WTC11 (cell line): ENCODE measurements at regions not wholly inside any gene's neighbourhood (a gene's known extent, or its start where the extent isn't known, plus 50 kb on each side); places are given as distances from the start of the nearest gene placed in this dataset.

ENCODE experiments used
- ATAC-seq: fragments of 200-7000 bp; cut with Tn5 transposase; 2 replicates; pipeline ENCODE4 v1.10.0; 2021; ENCODE audit warnings: mild to moderate bottlenecking, moderate library complexity
- CTCF ChIA-PET: fragments of 300-600 bp; sonication (Branson Sonifier 250); formaldehyde crosslinking; loops from one replicate; lab custom pipeline; 2021; ENCODE audit warnings: antibody characterized with exemption; lab: Charles Lee
- POLR2A ChIA-PET: fragments of 350-600 bp; sonication (Branson Sonifier 250); formaldehyde crosslinking; loops from one replicate; lab custom pipeline; 2021; ENCODE audit warnings: antibody characterized with exemption; lab: Charles Lee
- DNase-seq: peaks from one replicate; pipeline ENCODE4 v3.0.0; 2021; ENCODE audit warnings: low spot score
- H3K27ac Mint-ChIP-seq: 2 replicates; pipeline ENCODE4 v1.8.0; 2021; ENCODE audit warnings: mixed read lengths
- H3K27me3 Mint-ChIP-seq: 2 replicates; pipeline ENCODE4 v1.8.0; 2021; ENCODE audit warnings: low read depth, mild to moderate bottlenecking, moderate library complexity, mixed read lengths
- H3K36me3 Mint-ChIP-seq: 2 replicates; pipeline ENCODE4 v1.8.0; 2021; ENCODE audit warnings: mixed read lengths
- H3K4me1 Mint-ChIP-seq: 2 replicates; pipeline ENCODE4 v1.8.0; 2022; ENCODE audit warnings: mixed read lengths
- H3K4me3 Mint-ChIP-seq: 2 replicates; pipeline ENCODE4 v1.8.0; 2021; ENCODE audit warnings: mild to moderate bottlenecking, moderate library complexity, mixed read lengths
- H3K9me3 Mint-ChIP-seq: 2 replicates; pipeline ENCODE4 v1.8.0; 2021; ENCODE audit warnings: mixed read lengths
- ATF1 ChIP-seq: sonication (generic); formaldehyde crosslinking; IDR thresholded peaks from 2 replicates; pipeline ENCODE4 v1.8.1; 2023; ENCODE audit warnings: mild to moderate bottlenecking, moderate library complexity, missing genetic modification reagents
- CBFB ChIP-seq: sonication (generic); formaldehyde crosslinking; IDR thresholded peaks from 2 replicates; pipeline ENCODE4 v1.8.1; 2022; ENCODE audit warnings: mild to moderate bottlenecking, low read depth, missing genetic modification reagents
- CREB1 ChIP-seq: sonication (generic); formaldehyde crosslinking; IDR thresholded peaks from 2 replicates; pipeline ENCODE4 v1.8.0; 2023; ENCODE audit warnings: mild to moderate bottlenecking, missing genetic modification reagents
- CREM ChIP-seq: sonication (generic); formaldehyde crosslinking; IDR thresholded peaks from 2 replicates; pipeline ENCODE4 v1.8.1; 2022; ENCODE audit warnings: mild to moderate bottlenecking, missing genetic modification reagents, moderate library complexity
- ELF4 ChIP-seq: sonication (generic); formaldehyde crosslinking; IDR thresholded peaks from 2 replicates; pipeline ENCODE4 v1.8.1; 2022; ENCODE audit warnings: low read depth, mild to moderate bottlenecking, moderate library complexity, missing genetic modification reagents
- FOXJ3 ChIP-seq: sonication (generic); formaldehyde crosslinking; IDR thresholded peaks from 2 replicates; pipeline ENCODE4 v1.9.0; 2021; ENCODE audit warnings: missing genetic modification reagents, mild to moderate bottlenecking, borderline replicate concordance
- FOXP1 ChIP-seq: sonication (generic); formaldehyde crosslinking; IDR thresholded peaks from 2 replicates; pipeline ENCODE4 v1.8.0; 2022; ENCODE audit warnings: missing genetic modification reagents, mild to moderate bottlenecking, moderate library complexity, borderline replicate concordance
- GABPB1 ChIP-seq: sonication (generic); formaldehyde crosslinking; IDR thresholded peaks from 2 replicates; pipeline ENCODE4 v1.8.1; 2023; ENCODE audit warnings: mild to moderate bottlenecking, missing genetic modification reagents
- GRHL2 ChIP-seq: fragments of 250-450 bp; sonication (Bioruptor Pico); IDR thresholded peaks from 2 replicates; pipeline ENCODE4 v1.8.0; 2022; ENCODE audit warnings: mild to moderate bottlenecking, moderate library complexity; ENCODE audit not compliant: insufficient replicate concordance, severe bottlenecking
- NFYB ChIP-seq: sonication (generic); formaldehyde crosslinking; conservative IDR thresholded peaks from 2 replicates; pipeline ENCODE4 v1.8.0; 2022; ENCODE audit warnings: low read depth, missing genetic modification reagents
- OVOL2 ChIP-seq: fragments of 250-450 bp; sonication (Bioruptor Pico); IDR thresholded peaks from 2 replicates; pipeline ENCODE4 v1.9.0; 2021; ENCODE audit warnings: mild to moderate bottlenecking, borderline replicate concordance
- SP1 ChIP-seq: sonication (generic); formaldehyde crosslinking; conservative IDR thresholded peaks from 2 replicates; pipeline ENCODE4 v1.8.1; 2022; ENCODE audit warnings: missing genetic modification reagents
- ZBTB21 ChIP-seq: sonication (generic); formaldehyde crosslinking; IDR thresholded peaks from 2 replicates; pipeline ENCODE4 v1.8.1; 2023; ENCODE audit warnings: mild to moderate bottlenecking, missing genetic modification reagents, borderline replicate concordance
- ZNF232 ChIP-seq: sonication (generic); formaldehyde crosslinking; IDR thresholded peaks from 2 replicates; pipeline ENCODE4 v1.8.0; 2022; ENCODE audit warnings: mild to moderate bottlenecking, missing genetic modification reagents
- TF ChIP-seq, protein P1 (sequence below): fragments of 250-450 bp; sonication (Bioruptor Pico); IDR thresholded peaks from 2 replicates; pipeline ENCODE4 v2.1.2; 2022; ENCODE audit warnings: mild to moderate bottlenecking, moderate library complexity
- TF ChIP-seq, protein P2 (sequence below): sonication (generic); formaldehyde crosslinking; IDR thresholded peaks from 2 replicates; pipeline ENCODE4 v1.8.1; 2022; ENCODE audit warnings: low read depth, missing genetic modification reagents, borderline replicate concordance
- TF ChIP-seq, protein P3 (sequence below): sonication (generic); formaldehyde crosslinking; IDR thresholded peaks from 2 replicates; pipeline ENCODE4 v1.8.1; 2022; ENCODE audit warnings: mild to moderate bottlenecking, moderate library complexity, missing genetic modification reagents
- TF ChIP-seq, protein P4 (sequence below): fragments of 250-450 bp; sonication (Bioruptor Pico); conservative IDR thresholded peaks from 2 replicates; pipeline ENCODE4 v1.9.0; 2021; ENCODE audit warnings: mild to moderate bottlenecking
- TF ChIP-seq, protein P5 (sequence below): sonication (generic); formaldehyde crosslinking; IDR thresholded peaks from 2 replicates; pipeline ENCODE4 v1.8.1; 2023; ENCODE audit warnings: mild to moderate bottlenecking, missing genetic modification reagents
- TF ChIP-seq, protein P6 (sequence below): sonication (generic); formaldehyde crosslinking; IDR thresholded peaks from 2 replicates; pipeline ENCODE4 v1.8.0; 2022; ENCODE audit warnings: mild to moderate bottlenecking, missing genetic modification reagents
- TF ChIP-seq, protein P7 (sequence below): sonication (generic); formaldehyde crosslinking; IDR thresholded peaks from 2 replicates; pipeline ENCODE4 v1.8.1; 2023; ENCODE audit warnings: mild to moderate bottlenecking, missing genetic modification reagents, moderate library complexity
- TF ChIP-seq, protein P8 (sequence below): sonication (generic); formaldehyde crosslinking; IDR thresholded peaks from 2 replicates; pipeline ENCODE4 v1.8.0; 2022; ENCODE audit warnings: mild to moderate bottlenecking, missing genetic modification reagents
- TF ChIP-seq, protein P9 (sequence below): sonication (generic); formaldehyde crosslinking; IDR thresholded peaks from 2 replicates; pipeline ENCODE4 v1.8.1; 2022; ENCODE audit warnings: mild to moderate bottlenecking, missing genetic modification reagents, moderate library complexity, borderline replicate concordance

DNA sequence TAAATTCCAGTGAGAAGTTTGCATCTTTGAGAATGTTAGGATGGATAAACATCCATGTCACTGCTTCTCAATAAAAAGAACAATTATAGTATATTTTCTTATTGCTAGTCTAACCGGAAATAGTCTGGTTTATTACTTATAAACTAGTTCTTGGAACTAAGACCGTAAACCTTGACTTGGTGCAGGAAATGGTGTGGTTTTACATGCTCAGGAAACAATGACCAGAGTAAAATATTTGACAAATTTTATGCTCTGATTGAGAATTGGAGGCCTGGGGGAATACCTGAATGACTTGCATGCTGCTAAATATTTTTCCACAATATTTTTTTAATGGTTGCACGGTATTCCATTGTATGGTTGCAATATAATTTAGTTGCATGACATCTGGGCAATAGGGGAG lies 76.3 kb downstream of the XCL2 start:
- no peak overlapping the region for H3K27ac Mint-ChIP-seq
- CTCF ChIA-PET, result interaction anchor here (1.4 kb wide), 1 partner anchor 136 kb away, joined by 3 read pairs; no protein-coding TSS in a partner anchor
- H3K27me3 Mint-ChIP-seq, result no peaks in the 10 kb centered on the region
- H3K4me1 Mint-ChIP-seq, result peaks cover 36% of the 10 kb centered on the region
- DNase-seq (no peak), ATAC-seq (no peak)
- POLR2A ChIA-PET, result no interaction called here
- peaks cover 10% of the 10 kb centered on the region for H3K9me3 Mint-ChIP-seq
- no peaks in the 10 kb centered on the region for H3K36me3 Mint-ChIP-seq
- TF ChIP-seq, protein P1, sequence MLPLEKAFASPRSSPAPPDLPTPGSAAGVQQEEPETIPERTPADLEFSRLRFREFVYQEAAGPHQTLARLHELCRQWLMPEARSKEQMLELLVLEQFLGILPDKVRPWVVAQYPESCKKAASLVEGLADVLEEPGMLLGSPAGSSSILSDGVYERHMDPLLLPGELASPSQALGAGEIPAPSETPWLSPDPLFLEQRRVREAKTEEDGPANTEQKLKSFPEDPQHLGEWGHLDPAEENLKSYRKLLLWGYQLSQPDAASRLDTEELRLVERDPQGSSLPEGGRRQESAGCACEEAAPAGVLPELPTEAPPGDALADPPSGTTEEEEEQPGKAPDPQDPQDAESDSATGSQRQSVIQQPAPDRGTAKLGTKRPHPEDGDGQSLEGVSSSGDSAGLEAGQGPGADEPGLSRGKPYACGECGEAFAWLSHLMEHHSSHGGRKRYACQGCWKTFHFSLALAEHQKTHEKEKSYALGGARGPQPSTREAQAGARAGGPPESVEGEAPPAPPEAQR (CRISPR knock-in tag), result no peak
- TF ChIP-seq CREB1 (CRISPR knock-in tag) (no peak), FOXP1 (CRISPR knock-in tag) (no peak), ZNF232 (CRISPR knock-in tag) (no peak), GRHL2 (CRISPR knock-in tag) (no peak), GABPB1 (no peak), OVOL2 (CRISPR knock-in tag) (no peak), CREM (CRISPR knock-in tag) (no peak), ATF1 (CRISPR knock-in tag) (no peak), SP1 (CRISPR knock-in tag) (no peak)
- TF ChIP-seq, protein P2, sequence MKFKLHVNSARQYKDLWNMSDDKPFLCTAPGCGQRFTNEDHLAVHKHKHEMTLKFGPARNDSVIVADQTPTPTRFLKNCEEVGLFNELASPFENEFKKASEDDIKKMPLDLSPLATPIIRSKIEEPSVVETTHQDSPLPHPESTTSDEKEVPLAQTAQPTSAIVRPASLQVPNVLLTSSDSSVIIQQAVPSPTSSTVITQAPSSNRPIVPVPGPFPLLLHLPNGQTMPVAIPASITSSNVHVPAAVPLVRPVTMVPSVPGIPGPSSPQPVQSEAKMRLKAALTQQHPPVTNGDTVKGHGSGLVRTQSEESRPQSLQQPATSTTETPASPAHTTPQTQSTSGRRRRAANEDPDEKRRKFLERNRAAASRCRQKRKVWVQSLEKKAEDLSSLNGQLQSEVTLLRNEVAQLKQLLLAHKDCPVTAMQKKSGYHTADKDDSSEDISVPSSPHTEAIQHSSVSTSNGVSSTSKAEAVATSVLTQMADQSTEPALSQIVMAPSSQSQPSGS (CRISPR knock-in tag), result no peak
- TF ChIP-seq, protein P3, sequence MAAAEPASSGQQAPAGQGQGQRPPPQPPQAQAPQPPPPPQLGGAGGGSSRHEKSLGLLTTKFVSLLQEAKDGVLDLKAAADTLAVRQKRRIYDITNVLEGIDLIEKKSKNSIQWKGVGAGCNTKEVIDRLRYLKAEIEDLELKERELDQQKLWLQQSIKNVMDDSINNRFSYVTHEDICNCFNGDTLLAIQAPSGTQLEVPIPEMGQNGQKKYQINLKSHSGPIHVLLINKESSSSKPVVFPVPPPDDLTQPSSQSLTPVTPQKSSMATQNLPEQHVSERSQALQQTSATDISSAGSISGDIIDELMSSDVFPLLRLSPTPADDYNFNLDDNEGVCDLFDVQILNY (CRISPR knock-in tag), result no peak
- TF ChIP-seq, protein P4, sequence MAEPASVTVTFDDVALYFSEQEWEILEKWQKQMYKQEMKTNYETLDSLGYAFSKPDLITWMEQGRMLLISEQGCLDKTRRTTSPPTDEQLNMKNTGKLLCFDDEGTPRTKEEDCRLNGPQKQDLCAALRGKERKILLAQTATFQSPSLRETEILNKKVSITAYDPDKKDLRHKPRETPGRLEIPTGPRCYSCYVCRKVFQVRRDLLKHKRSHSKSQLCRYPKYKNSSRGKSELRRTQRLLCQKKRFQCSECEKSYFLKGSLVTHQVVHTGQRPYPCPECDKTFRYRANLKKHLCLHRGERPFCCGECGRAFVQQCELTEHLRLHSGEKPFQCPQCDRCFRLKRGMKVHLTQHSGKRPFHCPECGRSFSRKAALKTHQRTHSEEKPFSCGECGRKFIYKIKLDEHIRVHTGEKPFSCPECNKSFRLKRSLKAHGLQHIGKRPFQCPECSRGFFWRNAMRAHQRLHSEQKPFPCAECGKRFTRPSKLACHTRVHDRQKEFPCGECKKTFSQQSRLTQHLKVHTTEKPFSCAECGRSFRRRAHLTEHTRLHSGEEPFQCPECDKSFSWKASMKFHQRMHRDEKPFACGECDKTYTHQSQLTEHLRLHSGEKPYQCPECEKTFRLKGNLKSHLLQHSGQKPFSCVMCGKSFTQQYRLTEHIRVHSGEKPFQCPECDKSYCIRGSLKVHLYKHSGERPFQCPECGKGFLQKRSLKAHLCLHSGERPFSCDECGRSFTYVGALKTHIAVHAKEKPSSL (CRISPR knock-in tag), result no peak
- TF ChIP-seq, protein P5, sequence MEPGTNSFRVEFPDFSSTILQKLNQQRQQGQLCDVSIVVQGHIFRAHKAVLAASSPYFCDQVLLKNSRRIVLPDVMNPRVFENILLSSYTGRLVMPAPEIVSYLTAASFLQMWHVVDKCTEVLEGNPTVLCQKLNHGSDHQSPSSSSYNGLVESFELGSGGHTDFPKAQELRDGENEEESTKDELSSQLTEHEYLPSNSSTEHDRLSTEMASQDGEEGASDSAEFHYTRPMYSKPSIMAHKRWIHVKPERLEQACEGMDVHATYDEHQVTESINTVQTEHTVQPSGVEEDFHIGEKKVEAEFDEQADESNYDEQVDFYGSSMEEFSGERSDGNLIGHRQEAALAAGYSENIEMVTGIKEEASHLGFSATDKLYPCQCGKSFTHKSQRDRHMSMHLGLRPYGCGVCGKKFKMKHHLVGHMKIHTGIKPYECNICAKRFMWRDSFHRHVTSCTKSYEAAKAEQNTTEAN, result no peak
- TF ChIP-seq, protein P6, sequence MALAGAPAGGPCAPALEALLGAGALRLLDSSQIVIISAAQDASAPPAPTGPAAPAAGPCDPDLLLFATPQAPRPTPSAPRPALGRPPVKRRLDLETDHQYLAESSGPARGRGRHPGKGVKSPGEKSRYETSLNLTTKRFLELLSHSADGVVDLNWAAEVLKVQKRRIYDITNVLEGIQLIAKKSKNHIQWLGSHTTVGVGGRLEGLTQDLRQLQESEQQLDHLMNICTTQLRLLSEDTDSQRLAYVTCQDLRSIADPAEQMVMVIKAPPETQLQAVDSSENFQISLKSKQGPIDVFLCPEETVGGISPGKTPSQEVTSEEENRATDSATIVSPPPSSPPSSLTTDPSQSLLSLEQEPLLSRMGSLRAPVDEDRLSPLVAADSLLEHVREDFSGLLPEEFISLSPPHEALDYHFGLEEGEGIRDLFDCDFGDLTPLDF (CRISPR knock-in tag), result no peak
- H3K4me3 Mint-ChIP-seq, result no peak overlapping the region

DNA sequence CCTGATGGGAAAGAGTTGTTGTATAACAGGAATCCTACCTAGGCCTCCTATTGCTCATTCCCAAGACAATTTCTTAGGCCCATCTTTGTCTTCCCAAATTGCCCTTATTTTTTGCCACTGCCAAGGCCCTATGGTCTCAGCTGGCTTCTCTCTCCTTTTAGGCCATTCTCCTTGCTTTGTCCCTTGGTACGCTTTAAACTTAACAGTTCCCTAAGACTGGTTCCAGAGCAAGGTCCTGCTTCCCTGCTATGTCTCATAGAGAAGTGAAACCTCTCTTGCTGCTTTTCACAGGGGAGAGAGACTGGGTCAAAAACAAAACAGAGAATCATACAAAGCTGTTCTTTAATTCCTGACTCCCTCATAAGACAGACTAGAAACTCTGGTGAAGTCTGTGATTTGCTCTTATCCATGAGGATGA lies 77.1 kb downstream of the XCL2 start:
- no peak for ATAC-seq
- no peak for TF ChIP-seq FOXJ3 (CRISPR knock-in tag)
- no peak for TF ChIP-seq CBFB (CRISPR knock-in tag)
- no peak for TF ChIP-seq NFYB (CRISPR knock-in tag)
- TF ChIP-seq, protein P7, sequence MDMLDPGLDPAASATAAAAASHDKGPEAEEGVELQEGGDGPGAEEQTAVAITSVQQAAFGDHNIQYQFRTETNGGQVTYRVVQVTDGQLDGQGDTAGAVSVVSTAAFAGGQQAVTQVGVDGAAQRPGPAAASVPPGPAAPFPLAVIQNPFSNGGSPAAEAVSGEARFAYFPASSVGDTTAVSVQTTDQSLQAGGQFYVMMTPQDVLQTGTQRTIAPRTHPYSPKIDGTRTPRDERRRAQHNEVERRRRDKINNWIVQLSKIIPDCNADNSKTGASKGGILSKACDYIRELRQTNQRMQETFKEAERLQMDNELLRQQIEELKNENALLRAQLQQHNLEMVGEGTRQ (CRISPR knock-in tag), result no peak
- no peak for TF ChIP-seq CREB1 (CRISPR knock-in tag)
- TF ChIP-seq ZBTB21 (CRISPR knock-in tag), result no peak
- TF ChIP-seq, protein P8, sequence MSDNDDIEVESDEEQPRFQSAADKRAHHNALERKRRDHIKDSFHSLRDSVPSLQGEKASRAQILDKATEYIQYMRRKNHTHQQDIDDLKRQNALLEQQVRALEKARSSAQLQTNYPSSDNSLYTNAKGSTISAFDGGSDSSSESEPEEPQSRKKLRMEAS (CRISPR knock-in tag), result no peak
- no peak for TF ChIP-seq ELF4 (CRISPR knock-in tag)
- TF ChIP-seq, protein P9, sequence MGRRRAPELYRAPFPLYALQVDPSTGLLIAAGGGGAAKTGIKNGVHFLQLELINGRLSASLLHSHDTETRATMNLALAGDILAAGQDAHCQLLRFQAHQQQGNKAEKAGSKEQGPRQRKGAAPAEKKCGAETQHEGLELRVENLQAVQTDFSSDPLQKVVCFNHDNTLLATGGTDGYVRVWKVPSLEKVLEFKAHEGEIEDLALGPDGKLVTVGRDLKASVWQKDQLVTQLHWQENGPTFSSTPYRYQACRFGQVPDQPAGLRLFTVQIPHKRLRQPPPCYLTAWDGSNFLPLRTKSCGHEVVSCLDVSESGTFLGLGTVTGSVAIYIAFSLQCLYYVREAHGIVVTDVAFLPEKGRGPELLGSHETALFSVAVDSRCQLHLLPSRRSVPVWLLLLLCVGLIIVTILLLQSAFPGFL (CRISPR knock-in tag), result no peak

More for the DNA sequence above, 77.1 kb downstream of the XCL2 start:
- Mint-ChIP-seq H3K4me3 (no peak overlapping the region), H3K27ac (no peak overlapping the region), H3K27me3 (no peaks in the 10 kb centered on the region), H3K9me3 (peaks cover 13% of the 10 kb centered on the region), H3K4me1 (peaks cover 36% of the 10 kb centered on the region), H3K36me3 (peaks cover 4% of the 10 kb centered on the region; the same call in 1 of the 2 replicates)
- no peak for DNase-seq
- ChIA-PET CTCF (interaction anchor here (0.7 kb wide), 1 partner anchor 137 kb away, joined by 3 read pairs; no protein-coding TSS in a partner anchor), POLR2A (no interaction called here)
